HCT116 (cell line): ENCODE measurements at regions not wholly inside any gene's neighbourhood (a gene's known extent, or its start where the extent isn't known, plus 50 kb on each side); places are given as distances from the start of the nearest gene placed in this dataset.

Experiments
- ATAC-seq: fragments of 200-7000 bp; cut with Tn5 transposase; 2 replicates; pipeline ENCODE4 v1.9.1; 2020; ENCODE audit warnings: mild to moderate bottlenecking, moderate library complexity
- BruUV-seq: library from RNA; stranded (reverse); fragments of 400-500 nt; replicated peaks from 2 replicates; lab custom pipeline; 2021; lab: Mats Ljungman, UMichigan
- CTCF ChIA-PET: fragments of 300-600 bp; sonication (Branson Sonifier 250); formaldehyde crosslinking; loops from one replicate; lab custom pipeline; 2021; ENCODE audit warnings: antibody characterized with exemption; lab: Charles Lee
- POLR2A ChIA-PET: fragments of 300-600, 350-600 bp; sonication (Branson Sonifier 250); formaldehyde crosslinking; loops from one replicate; lab custom pipeline; 2021; ENCODE audit warnings: antibody characterized with exemption; lab: Charles Lee
- RAD21 ChIA-PET, 2 experiments: fragments of 300-600 bp; sonication (Branson Sonifier 250); formaldehyde crosslinking; loops; one replicate each; lab custom pipeline; 2023; ENCODE audit warnings: low total read pairs in 2 of 2; ENCODE audit not compliant: uncharacterized antibody in 2 of 2, unreplicated experiment in 2 of 2, low non-redundant PET in 1 of 2; lab: Charles Lee
- DNase-seq: peaks from one replicate; pipeline ENCODE4 v3.0.0-alpha.2; 2010; ENCODE audit warnings: low read depth, low spot score
- H2AFZ ChIP-seq: fragments of 200-600 bp; shearing (Covaris generic), sonication (generic); 2 replicates; pipeline ENCODE4 v1.6.1; 2017; ENCODE audit warnings: low read depth, mixed run types, mixed read lengths, antibody characterized with exemption, low read length; ENCODE audit not compliant: poor library complexity, severe bottlenecking
- H3K27ac ChIP-seq: 2 replicates; pipeline ENCODE4 v1.5.1; 2012; ENCODE audit warnings: low read depth, low read length
- H3K27me3 ChIP-seq: fragments of 200-600 bp; sonication (generic); 2 replicates; pipeline ENCODE4 v1.6.1; 2016; ENCODE audit warnings: mixed run types, low read length, mixed read lengths; ENCODE audit not compliant: insufficient read depth
- H3K36me3 ChIP-seq, 2 experiments: fragments of 200-500 bp in 1 of 2; fragments of 200-600 bp in 1 of 2; sonication (Bioruptor generic) in 1 of 2; sonication (generic) in 1 of 2; 2 replicates each; pipeline versions ENCODE4 v1.5.1 to v1.6.1; 2014 to 2016; ENCODE audit warnings: low read length in 2 of 2, inconsistent platforms in 1 of 2, mixed read lengths in 1 of 2, mixed run types in 1 of 2; ENCODE audit not compliant: insufficient read depth in 2 of 2, control insufficient read depth in 1 of 2
- H3K4me1 ChIP-seq, 2 experiments: fragments of 200-600 bp in 1 of 2; sonication (generic) in 1 of 2; 2 replicates each; pipeline versions ENCODE4 v1.5.1 to v1.6.1; 2012 to 2017; ENCODE audit warnings: low read length in 2 of 2, inconsistent platforms in 1 of 2, mild to moderate bottlenecking in 1 of 2, mixed read lengths in 1 of 2, mixed run types in 1 of 2, moderate library complexity in 1 of 2; ENCODE audit not compliant: insufficient read depth in 2 of 2, control insufficient read depth in 1 of 2
- H3K4me2 ChIP-seq: fragments of 200-600 bp; sonication (generic); 2 replicates; pipeline ENCODE4 v1.6.1; 2017; ENCODE audit warnings: mixed run types, low read length, mixed read lengths
- H3K4me3 ChIP-seq, 2 experiments: fragments of 200-600 bp in 1 of 2; sonication (generic) in 1 of 2; replicated peaks in 1 of 2; 2 replicates each; pipeline ENCODE4 v1.5.1; 2011 to 2016; ENCODE audit warnings: low read length in 2 of 2, control low read depth in 1 of 2, low read depth in 1 of 2, mild to moderate bottlenecking in 1 of 2, mixed read lengths in 1 of 2, mixed run types in 1 of 2
- H3K79me2 ChIP-seq: fragments of 200-600 bp; sonication (generic); 2 replicates; pipeline ENCODE4 v1.6.1; 2017; ENCODE audit warnings: mild to moderate bottlenecking, mixed run types, low read length, moderate library complexity, mixed read lengths; ENCODE audit not compliant: insufficient read depth
- H3K9ac ChIP-seq: fragments of 200-600 bp; sonication (generic); 2 replicates; pipeline ENCODE4 v1.6.1; 2016; ENCODE audit warnings: low read length, mixed read lengths
- H3K9me2 ChIP-seq: fragments of 200-600 bp; sonication (generic), shearing (Covaris generic); 2 replicates; pipeline ENCODE4 v1.6.1; 2017; ENCODE audit warnings: mixed run types, mild to moderate bottlenecking, moderate library complexity; ENCODE audit not compliant: insufficient read depth
- H3K9me3 ChIP-seq, 2 experiments: fragments of 200-500 bp in 1 of 2; fragments of 200-600 bp in 1 of 2; sonication (Bioruptor generic) in 1 of 2; sonication (generic) in 1 of 2; 2 replicates each; pipeline ENCODE4 v1.6.1; 2014 to 2017; ENCODE audit warnings: low read length in 2 of 2, mixed read lengths in 2 of 2, inconsistent platforms in 1 of 2, low read depth in 1 of 2, mild to moderate bottlenecking in 1 of 2, mixed run types in 1 of 2, moderate library complexity in 1 of 2; ENCODE audit not compliant: control insufficient read depth in 1 of 2, insufficient read depth in 1 of 2
- H4K20me1 ChIP-seq: fragments of 200-600 bp; sonication (generic), shearing (Covaris generic); 2 replicates; pipeline ENCODE4 v1.6.1; 2017; ENCODE audit warnings: mixed run types, mild to moderate bottlenecking, moderate library complexity; ENCODE audit not compliant: insufficient read depth
- CEBPB ChIP-seq: IDR thresholded peaks from 2 replicates; pipeline ENCODE4 v1.6.1; 2012; ENCODE audit warnings: low read depth
- CTCF ChIP-seq, 3 experiments: fragments of 200-600 bp in 1 of 3; sonication (generic) in 1 of 3; IDR thresholded peaks in 2 of 3; conservative IDR thresholded peaks in 1 of 3; 2 replicates each; pipeline ENCODE4 v1.5.1; 2012 to 2017; ENCODE audit warnings: low read depth in 2 of 3, low read length in 2 of 3, antibody characterized with exemption in 1 of 3, borderline replicate concordance in 1 of 3, control low read depth in 1 of 3, mild to moderate bottlenecking in 1 of 3, mixed read lengths in 1 of 3, mixed run types in 1 of 3, moderate library complexity in 1 of 3; ENCODE audit not compliant: insufficient read depth in 1 of 3
- EGR1 ChIP-seq: IDR thresholded peaks from 2 replicates; pipeline ENCODE4 v1.6.1; 2012; ENCODE audit warnings: low read depth
- ELF1 ChIP-seq: IDR thresholded peaks from 2 replicates; pipeline ENCODE4 v1.6.1; 2012; ENCODE audit warnings: low read depth, borderline replicate concordance
- EZH2 ChIP-seq: fragments of 200-600 bp; sonication (generic); IDR thresholded peaks from 2 replicates; pipeline ENCODE4 v1.6.1; 2017; ENCODE audit warnings: antibody characterized with exemption, mixed run types
- EZH2phosphoT487 ChIP-seq: fragments of 200-600 bp; IDR thresholded peaks from 2 replicates; pipeline ENCODE4 v1.6.1; 2018; ENCODE audit warnings: antibody characterized with exemption, borderline replicate concordance
- FOSL1 ChIP-seq: IDR thresholded peaks from 2 replicates; pipeline ENCODE4 v1.6.1; 2012; ENCODE audit warnings: low read depth
- RAD21 ChIP-seq: IDR thresholded peaks from 2 replicates; pipeline ENCODE4 v1.6.1; 2012; ENCODE audit warnings: low read depth, mild to moderate bottlenecking
- REST ChIP-seq: IDR thresholded peaks from 2 replicates; pipeline ENCODE4 v1.6.1; 2012; ENCODE audit warnings: low read depth
- SP1 ChIP-seq: IDR thresholded peaks from 2 replicates; pipeline ENCODE4 v1.6.1; 2012; ENCODE audit warnings: low read depth
- SRF ChIP-seq: IDR thresholded peaks from 2 replicates; pipeline ENCODE4 v1.6.1; 2012; ENCODE audit warnings: low read depth
- YY1 ChIP-seq: IDR thresholded peaks from 2 replicates; pipeline ENCODE4 v1.6.1; 2011; ENCODE audit warnings: low read length, low read depth, moderate library complexity, mild to moderate bottlenecking; ENCODE audit not compliant: insufficient replicate concordance; ENCODE audit errors: extremely low read depth
- intact Hi-C: fragments of 100-400 bp; cut with micrococcal nuclease; formaldehyde crosslinking; loops from 2 replicates; pipeline ENCODE4 v1.10.0; 2022

GRCh38 chr17:6327007-6327406 is 107.9 kb downstream of the AIPL1 start:
- Histone ChIP-seq H3K36me3 (no peaks in the 10 kb centered on the region), H3K9ac (no peak overlapping the region), H3K9me2 (no peaks in the 10 kb centered on the region), H3K4me1 (no peaks in the 10 kb centered on the region), H3K4me2 (no peak overlapping the region), H3K4me3 (no peak overlapping the region), H2AFZ (no peak overlapping the region), H4K20me1 (no peaks in the 10 kb centered on the region), H3K9me3 (no peaks in the 10 kb centered on the region), H3K79me2 (no peaks in the 10 kb centered on the region), H3K27me3 (peaks cover 20% of the 10 kb centered on the region), H3K27ac (no peak overlapping the region)
- ATAC-seq (peak; percentile 52), DNase-seq (no peak)
- TF ChIP-seq EZH2phosphoT487 (no peak), CTCF (IDR thresholded peaks at IDR 0.05 in 2 of 3, conservative IDR thresholded peaks at IDR 0.05 in 1 of 3; ENCODE audit: borderline replicate concordance in 1 of 3, insufficient read depth in 1 of 3, low read depth in 2 of 3, low read length in 2 of 3) (0 out of 6 replicates have a peak, but pooled peaks of 1 of the 3 experiments have one; percentile 8), ELF1 (no peak)
- no TSS peak for BruUV-seq
- ChIA-PET CTCF (no interaction called here), POLR2A (no interaction called here), RAD21 (no interaction called here)
- intact Hi-C loops = no loop called here

GRCh38 chr17:6326483-6326882 is 108.4 kb downstream of the AIPL1 start:
- H3K36me3 ChIP-seq = no peaks in the 10 kb centered on the region
- no peaks in the 10 kb centered on the region for H3K9me2 ChIP-seq
- ChIA-PET RAD21 (no interaction called here), POLR2A (no interaction called here), CTCF (no interaction called here)
- no peaks in the 10 kb centered on the region for H4K20me1 ChIP-seq
- DNase-seq = no peak
- no peak overlapping the region for H3K4me2 ChIP-seq
- H3K9me3 ChIP-seq = no peaks in the 10 kb centered on the region
- BruUV-seq = no TSS peak
- no peaks in the 10 kb centered on the region for H3K79me2 ChIP-seq
- H3K27me3 ChIP-seq = peaks cover 19% of the 10 kb centered on the region
- ATAC-seq = no peak
- no peak overlapping the region for H3K9ac ChIP-seq
- intact Hi-C loops = no loop called here
- H2AFZ ChIP-seq = no peak overlapping the region
- H3K4me3 ChIP-seq = no peak overlapping the region
- no peaks in the 10 kb centered on the region for H3K4me1 ChIP-seq
- no peak overlapping the region for H3K27ac ChIP-seq
- no peak for TF ChIP-seq SP1
- TF ChIP-seq EZH2 = no peak
- no peak for TF ChIP-seq CTCF (IDR thresholded peaks at IDR 0.05 in 2 of 3, conservative IDR thresholded peaks at IDR 0.05 in 1 of 3; ENCODE audit: borderline replicate concordance in 1 of 3, insufficient read depth in 1 of 3, low read depth in 2 of 3, low read length in 2 of 3)
- no peak for TF ChIP-seq ELF1
- TF ChIP-seq FOSL1 = no peak
- TF ChIP-seq REST = no peak
- no peak for TF ChIP-seq RAD21
- TF ChIP-seq SRF = no peak
- TF ChIP-seq EZH2phosphoT487 = no peak
- TF ChIP-seq CEBPB = no peak
- TF ChIP-seq YY1 = no peak
- no peak for TF ChIP-seq EGR1
